MM.1S (cell line): ENCODE measurements at regions not wholly inside any gene's neighbourhood (a gene's known extent, or its start where the extent isn't known, plus 50 kb on each side); places are given as distances from the start of the nearest gene placed in this dataset.

Source experiments
- DNase-seq: peaks from one replicate; pipeline ENCODE4 v3.0.0-alpha.2; 2015
- H2AFZ ChIP-seq: fragments of 300-600 bp; sonication (generic); 2 replicates; pipeline ENCODE4 v1.6.0; 2016; ENCODE audit warnings: antibody characterized with exemption, low read length
- H3F3A ChIP-seq: fragments of 300-600 bp; sonication (generic); 2 replicates; pipeline ENCODE4 v1.6.1; 2016; ENCODE audit warnings: mild to moderate bottlenecking, antibody characterized with exemption, low read length, moderate library complexity, mixed read lengths; ENCODE audit not compliant: insufficient read depth
- H3K27ac ChIP-seq: fragments of 300-600 bp; sonication (generic); 2 replicates; pipeline ENCODE4 v1.5.1; 2016; ENCODE audit warnings: mild to moderate bottlenecking, low read length
- H3K27me3 ChIP-seq: fragments of 300-600 bp; sonication (generic); replicated peaks from 2 replicates; pipeline ENCODE4 v1.6.0; 2016; ENCODE audit warnings: low read length; ENCODE audit not compliant: insufficient read depth
- H3K36me3 ChIP-seq: fragments of 300-600 bp; sonication (generic); replicated peaks from 2 replicates; pipeline ENCODE4 v1.6.1; 2016; ENCODE audit warnings: mild to moderate bottlenecking, low read length, mixed read lengths; ENCODE audit not compliant: insufficient read depth
- H3K4me1 ChIP-seq: fragments of 300-600 bp; sonication (generic); 2 replicates; pipeline ENCODE4 v1.6.1; 2016; ENCODE audit warnings: low read length, mixed read lengths
- H3K4me2 ChIP-seq: fragments of 300-600 bp; sonication (generic); 2 replicates; pipeline ENCODE4 v1.6.0; 2016; ENCODE audit warnings: low read depth, low read length
- H3K4me3 ChIP-seq: fragments of 300-600 bp; sonication (generic); 2 replicates; pipeline ENCODE4 v1.5.1; 2016; ENCODE audit warnings: low read length, mixed read lengths
- H3K79me2 ChIP-seq: fragments of 300-600 bp; sonication (generic); 2 replicates; pipeline ENCODE4 v1.6.1; 2016; ENCODE audit warnings: mixed run types, low read length, mixed read lengths
- H3K9ac ChIP-seq: fragments of 300-600 bp; sonication (generic); 2 replicates; pipeline ENCODE4 v1.6.1; 2016; ENCODE audit warnings: low read length, mixed read lengths
- H3K9me2 ChIP-seq: fragments of 300-600 bp; sonication (generic); replicated peaks from 2 replicates; pipeline ENCODE4 v1.6.1; 2016; ENCODE audit warnings: mild to moderate bottlenecking, low read length, mixed read lengths; ENCODE audit not compliant: insufficient read depth
- H3K9me3 ChIP-seq: fragments of 300-600 bp; sonication (generic); replicated peaks from 2 replicates; pipeline ENCODE4 v1.6.1; 2016; ENCODE audit warnings: mild to moderate bottlenecking, low read length, mixed read lengths; ENCODE audit not compliant: insufficient read depth
- H4K20me1 ChIP-seq: fragments of 300-600 bp; sonication (generic); 2 replicates; pipeline ENCODE4 v1.6.1; 2016; ENCODE audit warnings: mild to moderate bottlenecking, low read length, moderate library complexity, mixed read lengths; ENCODE audit not compliant: insufficient read depth
- CTCF ChIP-seq: fragments of 300-600 bp; sonication (generic); IDR thresholded peaks from 2 replicates; pipeline ENCODE4 v1.5.1; 2016; ENCODE audit warnings: antibody characterized with exemption, low read length, mixed read lengths
- EZH2 ChIP-seq: fragments of 300-600 bp; sonication (generic); optimal IDR thresholded peaks from 2 replicates; pipeline ENCODE3; 2017; ENCODE audit warnings: low read depth, mild to moderate bottlenecking, antibody characterized with exemption, low read length, mixed read lengths
- EZH2phosphoT487 ChIP-seq: fragments of 300-600 bp; sonication (generic); IDR thresholded peaks from 2 replicates; pipeline ENCODE4 v1.6.1; 2018; ENCODE audit warnings: antibody characterized with exemption, low read length

DNA sequence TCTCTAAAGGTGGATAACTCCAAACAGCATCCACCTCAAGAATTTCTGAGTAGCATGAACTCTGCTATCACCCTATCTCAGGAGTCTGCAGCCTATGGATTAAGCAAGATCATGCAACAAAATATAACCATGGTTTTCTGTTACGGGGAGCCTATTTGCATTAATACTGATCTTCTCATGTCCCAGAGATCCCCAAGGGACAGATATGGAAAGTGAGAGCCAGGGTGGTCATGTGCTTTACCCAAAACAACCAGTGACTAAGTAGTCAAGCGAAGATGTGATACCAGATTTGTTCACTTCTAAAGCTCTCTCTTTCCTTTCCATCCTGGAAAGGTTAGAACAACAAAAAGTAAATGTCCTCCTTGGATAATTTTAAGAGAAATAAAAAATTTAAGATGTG, 125.1 kb downstream of the PRRX1 start:
- Histone ChIP-seq H3K9me2 (no peaks in the 10 kb centered on the region), H3K9ac (no peak overlapping the region), H3K4me3 (no peak overlapping the region), H3K9me3 (no peaks in the 10 kb centered on the region), H3K79me2 (no peaks in the 10 kb centered on the region), H4K20me1 (no peaks in the 10 kb centered on the region), H3K27me3 (no peaks in the 10 kb centered on the region), H3F3A (no peaks in the 10 kb centered on the region), H3K36me3 (no peaks in the 10 kb centered on the region), H3K4me1 (no peaks in the 10 kb centered on the region), H2AFZ (no peak overlapping the region), H3K4me2 (no peak overlapping the region), H3K27ac (no peak overlapping the region)
- no peak for DNase-seq
- TF ChIP-seq EZH2: no peak
- no peak for TF ChIP-seq EZH2phosphoT487
- no peak for TF ChIP-seq CTCF

- Histone ChIP-seq H3K4me1 (no peaks in the 10 kb centered on the region), H3K27me3 (no peaks in the 10 kb centered on the region), H3K4me2 (no peak overlapping the region), H3K9me2 (no peaks in the 10 kb centered on the region), H2AFZ (no peak overlapping the region), H3F3A (no peaks in the 10 kb centered on the region), H3K4me3 (no peak overlapping the region), H3K9me3 (no peaks in the 10 kb centered on the region), H3K9ac (no peak overlapping the region), H3K79me2 (no peaks in the 10 kb centered on the region), H4K20me1 (no peaks in the 10 kb centered on the region), H3K36me3 (no peaks in the 10 kb centered on the region), H3K27ac (no peak overlapping the region)
- no peak for TF ChIP-seq CTCF
- TF ChIP-seq EZH2: no peak
- TF ChIP-seq EZH2phosphoT487: no peak
- DNase-seq: no peak
Observed at GRCh38 chr1:170790175-170790574, 126.2 kb downstream of the PRRX1 start.

DNA sequence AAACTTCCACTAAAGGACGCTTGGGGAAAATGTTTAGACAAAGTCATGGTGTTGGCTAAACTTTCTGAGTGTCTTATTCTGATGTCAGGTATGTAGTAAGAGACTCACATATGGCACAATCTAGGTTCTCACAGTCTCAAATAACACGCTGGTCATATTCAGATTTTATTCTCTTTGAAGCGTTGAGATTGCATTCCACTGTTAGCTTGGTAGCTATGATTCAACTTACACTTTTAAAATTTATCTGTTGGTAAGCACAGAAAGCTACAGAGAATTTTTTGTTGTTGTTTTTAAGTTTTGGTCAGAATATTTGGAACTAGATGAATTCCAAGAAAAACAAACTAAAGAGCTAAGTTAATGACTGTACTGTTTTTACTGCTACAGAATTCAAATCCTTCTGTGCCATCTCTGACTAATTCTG, 126.7 kb downstream of the PRRX1 start:
- H3K79me2 ChIP-seq: no peaks in the 10 kb centered on the region
- no peak for DNase-seq

More for the DNA sequence above, 126.7 kb downstream of the PRRX1 start:
- Histone ChIP-seq H3K27ac (no peak overlapping the region), H3K9ac (no peak overlapping the region), H3K4me2 (no peak overlapping the region), H3K4me1 (no peaks in the 10 kb centered on the region), H4K20me1 (no peaks in the 10 kb centered on the region), H3K9me2 (no peaks in the 10 kb centered on the region), H3K9me3 (no peaks in the 10 kb centered on the region), H3K27me3 (no peaks in the 10 kb centered on the region), H3K36me3 (no peaks in the 10 kb centered on the region), H3F3A (no peaks in the 10 kb centered on the region), H2AFZ (no peak overlapping the region), H3K4me3 (no peak overlapping the region)
- TF ChIP-seq EZH2phosphoT487 (no peak), EZH2 (no peak), CTCF (no peak)
